ENCODE measurements at regions not wholly inside any gene's neighbourhood (a gene's known extent, or its start where the extent isn't known, plus 50 kb on each side); places are given as distances from the start of the nearest gene placed in this dataset.
"Not testable (repeated sequence)": the region's sequence is repeated elsewhere in the genome, so short reads cannot be mapped to it uniquely, and the experiment has no call there.

DNA sequence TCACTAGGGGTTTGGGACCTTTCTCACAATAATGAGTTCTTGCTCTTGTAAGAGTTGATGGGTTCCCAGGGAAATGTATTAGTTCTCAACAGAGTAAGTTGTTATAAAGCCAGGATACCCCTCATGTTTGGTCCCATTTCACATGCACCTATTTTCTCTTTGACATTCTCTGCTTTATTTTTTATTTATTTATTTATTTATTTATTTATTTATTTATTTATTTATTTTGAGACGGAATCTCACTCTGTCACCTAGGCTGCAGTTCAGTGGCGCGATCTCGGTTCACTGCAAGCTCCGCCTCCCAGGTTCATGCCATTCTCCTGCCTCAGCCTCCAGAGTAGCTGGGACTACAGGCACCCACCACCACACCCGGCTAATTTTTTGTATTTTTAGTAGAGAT, 52.2 kb downstream of the ACTRT1 start:
- H3K27ac ChIP-seq (replicated peaks); H3K36me3 ChIP-seq; H3K27me3 ChIP-seq (ENCODE audit: low read depth); H3K9me3 ChIP-seq (replicated peaks); H3K4me3 ChIP-seq; H3K4me1 ChIP-seq; intact Hi-C loops (cut with micrococcal nuclease); DNase-seq: not testable (repeated sequence)

DNA sequence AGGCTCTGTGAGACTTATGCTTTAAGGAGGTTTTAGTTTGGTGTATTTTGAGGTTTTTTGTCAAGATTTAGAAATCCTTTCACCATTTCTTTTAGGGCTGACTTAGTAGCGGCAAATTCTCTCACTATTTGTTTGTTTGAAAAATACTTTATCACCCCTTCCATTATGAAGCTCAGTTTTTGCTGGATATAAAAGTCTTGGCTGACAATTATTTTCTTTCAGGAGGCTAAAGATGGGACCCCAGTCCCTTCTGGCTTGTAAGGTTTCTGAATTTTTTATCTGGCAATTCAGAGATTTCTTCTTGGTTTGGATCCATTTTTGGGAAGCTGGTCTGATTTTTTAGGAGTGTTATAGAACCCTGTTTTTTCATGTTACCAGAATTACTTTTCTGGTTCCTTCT, 88.5 kb downstream of the ACTRT1 start:
- intact Hi-C loops (cut with micrococcal nuclease): no loop called here
- TF ChIP-seq, protein P1, sequence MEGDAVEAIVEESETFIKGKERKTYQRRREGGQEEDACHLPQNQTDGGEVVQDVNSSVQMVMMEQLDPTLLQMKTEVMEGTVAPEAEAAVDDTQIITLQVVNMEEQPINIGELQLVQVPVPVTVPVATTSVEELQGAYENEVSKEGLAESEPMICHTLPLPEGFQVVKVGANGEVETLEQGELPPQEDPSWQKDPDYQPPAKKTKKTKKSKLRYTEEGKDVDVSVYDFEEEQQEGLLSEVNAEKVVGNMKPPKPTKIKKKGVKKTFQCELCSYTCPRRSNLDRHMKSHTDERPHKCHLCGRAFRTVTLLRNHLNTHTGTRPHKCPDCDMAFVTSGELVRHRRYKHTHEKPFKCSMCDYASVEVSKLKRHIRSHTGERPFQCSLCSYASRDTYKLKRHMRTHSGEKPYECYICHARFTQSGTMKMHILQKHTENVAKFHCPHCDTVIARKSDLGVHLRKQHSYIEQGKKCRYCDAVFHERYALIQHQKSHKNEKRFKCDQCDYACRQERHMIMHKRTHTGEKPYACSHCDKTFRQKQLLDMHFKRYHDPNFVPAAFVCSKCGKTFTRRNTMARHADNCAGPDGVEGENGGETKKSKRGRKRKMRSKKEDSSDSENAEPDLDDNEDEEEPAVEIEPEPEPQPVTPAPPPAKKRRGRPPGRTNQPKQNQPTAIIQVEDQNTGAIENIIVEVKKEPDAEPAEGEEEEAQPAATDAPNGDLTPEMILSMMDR (IDR thresholded peaks at IDR 0.05; ENCODE audit: borderline replicate concordance): no peak
- no peak overlapping the region for H3K4me3 ChIP-seq
- H3K27ac ChIP-seq (replicated peaks): no peak overlapping the region
- H3K36me3 ChIP-seq: no peaks in the 10 kb centered on the region
- no peaks in the 10 kb centered on the region for H3K27me3 ChIP-seq (ENCODE audit: low read depth)
- no peak for DNase-seq
- no peaks in the 10 kb centered on the region for H3K4me1 ChIP-seq
- no peaks in the 10 kb centered on the region for H3K9me3 ChIP-seq (replicated peaks)

DNA sequence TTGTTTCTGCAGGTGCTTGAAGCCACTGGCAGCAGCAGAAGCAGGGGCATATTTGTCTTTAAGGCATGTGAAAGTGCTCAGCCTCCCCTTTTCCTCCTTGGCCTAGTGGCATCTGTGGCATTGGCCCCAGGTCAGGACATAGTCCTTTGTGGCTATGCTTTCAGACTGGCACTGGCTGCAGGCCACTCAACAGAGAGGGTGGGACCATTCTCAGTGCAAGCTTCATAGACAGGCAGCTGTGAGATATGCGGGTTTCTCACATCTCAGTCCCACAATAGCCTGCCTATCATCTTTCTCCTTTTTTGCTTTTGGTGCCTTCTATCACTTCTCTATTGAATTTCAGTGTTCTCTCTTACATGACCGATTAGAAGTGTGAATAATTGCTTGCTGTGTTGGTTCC, 104.8 kb downstream of the ACTRT1 start:
- H3K4me1 ChIP-seq: no peaks in the 10 kb centered on the region
- DNase-seq: no peak
- no peaks in the 10 kb centered on the region for H3K27me3 ChIP-seq (ENCODE audit: low read depth)
- no peak overlapping the region for H3K27ac ChIP-seq (replicated peaks)
- no peaks in the 10 kb centered on the region for H3K9me3 ChIP-seq (replicated peaks)
- H3K36me3 ChIP-seq: no peaks in the 10 kb centered on the region
- intact Hi-C loops (cut with micrococcal nuclease): no loop called here
- no peak overlapping the region for H3K4me3 ChIP-seq
- TF ChIP-seq, protein P1 (IDR thresholded peaks at IDR 0.05; ENCODE audit: borderline replicate concordance): no peak

GRCh38 chrX:127943571-127943970, 108.6 kb downstream of the ACTRT1 start:
- TF ChIP-seq, protein P1 (IDR thresholded peaks at IDR 0.05; ENCODE audit: borderline replicate concordance): no peak
- no peaks in the 10 kb centered on the region for H3K9me3 ChIP-seq (replicated peaks)
- H3K36me3 ChIP-seq: no peaks in the 10 kb centered on the region
- intact Hi-C loops (cut with micrococcal nuclease): no loop called here
- no peak overlapping the region for H3K27ac ChIP-seq (replicated peaks)
- H3K27me3 ChIP-seq (ENCODE audit: low read depth): no peaks in the 10 kb centered on the region
- no peak overlapping the region for H3K4me3 ChIP-seq
- DNase-seq: no peak
- no peaks in the 10 kb centered on the region for H3K4me1 ChIP-seq

DNA sequence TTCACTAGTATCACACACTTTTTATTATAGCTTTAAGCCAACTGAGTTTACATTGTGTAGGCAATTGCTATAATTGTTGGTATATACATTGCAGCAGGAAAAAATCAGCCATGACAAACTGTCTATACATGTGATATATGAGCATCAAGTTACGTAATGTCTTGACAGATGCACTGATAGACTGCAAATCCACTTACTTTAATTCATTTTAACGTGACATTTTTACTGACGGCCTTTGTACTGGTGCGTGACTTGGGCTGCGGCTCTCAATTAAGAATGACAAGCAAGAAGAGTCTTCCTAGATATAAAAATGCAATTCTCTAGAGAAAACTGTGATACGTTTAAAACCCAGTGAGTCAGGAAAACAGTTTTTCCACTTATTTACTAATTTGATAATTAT, 143.8 kb downstream of the ACTRT1 start:
- H3K9me3 ChIP-seq (replicated peaks): no peaks in the 10 kb centered on the region
- intact Hi-C loops (cut with micrococcal nuclease): no loop called here
- no peaks in the 10 kb centered on the region for H3K4me1 ChIP-seq
- DNase-seq: no peak
- H3K36me3 ChIP-seq: no peaks in the 10 kb centered on the region
- TF ChIP-seq, protein P1 (IDR thresholded peaks at IDR 0.05; ENCODE audit: borderline replicate concordance): no peak
- no peaks in the 10 kb centered on the region for H3K27me3 ChIP-seq (ENCODE audit: low read depth)
- H3K4me3 ChIP-seq: no peak overlapping the region
- H3K27ac ChIP-seq (replicated peaks): no peak overlapping the region

DNA sequence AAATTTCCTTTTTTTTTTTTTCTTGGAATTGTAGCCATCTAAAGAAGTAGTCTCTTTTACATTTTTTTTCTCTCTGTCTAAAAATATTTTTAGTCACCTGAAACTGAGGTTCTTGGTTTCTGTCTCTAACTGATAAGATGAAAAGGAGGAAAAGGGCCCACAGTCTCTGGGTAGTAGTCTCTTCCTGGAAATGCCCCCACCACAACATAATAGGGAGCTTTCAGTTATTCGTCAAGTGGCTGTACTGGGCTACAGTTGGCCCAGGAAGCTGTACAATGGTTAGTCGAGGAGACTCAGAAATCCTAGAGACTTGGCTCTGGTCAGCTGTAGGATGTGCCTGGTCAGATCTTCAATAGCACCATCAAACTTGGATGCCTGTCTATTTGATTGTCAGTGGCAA, 163.4 kb downstream of the ACTRT1 start:
- H3K27me3 ChIP-seq (ENCODE audit: low read depth): no peaks in the 10 kb centered on the region
- no peaks in the 10 kb centered on the region for H3K36me3 ChIP-seq
- intact Hi-C loops (cut with micrococcal nuclease): no loop called here
- H3K9me3 ChIP-seq (replicated peaks): peaks cover 6% of the 10 kb centered on the region
- no peak overlapping the region for H3K27ac ChIP-seq (replicated peaks)
- TF ChIP-seq, protein P1 (IDR thresholded peaks at IDR 0.05; ENCODE audit: borderline replicate concordance): no peak
- no peak overlapping the region for H3K4me3 ChIP-seq
- H3K4me1 ChIP-seq: no peaks in the 10 kb centered on the region
- no peak for DNase-seq
